ENCODE measurements at regions not wholly inside any gene's neighbourhood (a gene's known extent, or its start where the extent isn't known, plus 50 kb on each side); places are given as distances from the start of the nearest gene placed in this dataset.
"Not testable (repeated sequence)": the region's sequence is repeated elsewhere in the genome, so short reads cannot be mapped to it uniquely, and the experiment has no call there.

GRCh38 chr4:19214591-19215186 lies 1037.0 kb upstream of the SLIT2 start:
- H3K4me3 ChIP-seq (ENCODE audit: low read depth, low read length): no peak overlapping the region
- no peak for TF ChIP-seq CTCF (conservative IDR thresholded peaks at IDR 0.05; ENCODE audit: low read depth, low read length)
- no peak for DNase-seq (ENCODE audit: low read depth)

- H3K4me3 ChIP-seq (ENCODE audit: low read depth, low read length): no peak overlapping the region
- TF ChIP-seq CTCF (conservative IDR thresholded peaks at IDR 0.05; ENCODE audit: low read depth, low read length): no peak
- DNase-seq (ENCODE audit: low read depth): no peak
Measured at GRCh38 chr4:19213388-19213787, 1038.3 kb upstream of the SLIT2 start.

- TF ChIP-seq CTCF (conservative IDR thresholded peaks at IDR 0.05; ENCODE audit: low read depth, low read length): no peak
- H3K4me3 ChIP-seq (ENCODE audit: low read depth, low read length): no peak overlapping the region
- DNase-seq (ENCODE audit: low read depth): no peak
Measured at GRCh38 chr4:19205853-19206252, 1045.9 kb upstream of the SLIT2 start.

- not testable (repeated sequence) for H3K4me3 ChIP-seq (ENCODE audit: low read depth, low read length); DNase-seq (ENCODE audit: low read depth)
Measured at GRCh38 chr4:19197838-19198237, 1053.9 kb upstream of the SLIT2 start.

GRCh38 chr4:19195696-19196095 lies 1056.0 kb upstream of the SLIT2 start:
- DNase-seq (ENCODE audit: low read depth): no peak
- no peak overlapping the region for H3K4me3 ChIP-seq (ENCODE audit: low read depth, low read length)
- TF ChIP-seq CTCF (conservative IDR thresholded peaks at IDR 0.05; ENCODE audit: low read depth, low read length): no peak

- TF ChIP-seq CTCF (conservative IDR thresholded peaks at IDR 0.05; ENCODE audit: low read depth, low read length): no peak
Measured at GRCh38 chr4:19194672-19195071, 1057.0 kb upstream of the SLIT2 start.

GRCh38 chr4:19193274-19193981 lies 1058.3 kb upstream of the SLIT2 start:
- no peak overlapping the region for H3K4me3 ChIP-seq (ENCODE audit: low read depth, low read length)
- no peak for TF ChIP-seq CTCF (conservative IDR thresholded peaks at IDR 0.05; ENCODE audit: low read depth, low read length)
- DNase-seq (ENCODE audit: low read depth): no peak

More at GRCh38 chr4:19194672-19195071, 1057.0 kb upstream of the SLIT2 start:
- no peak for DNase-seq (ENCODE audit: low read depth)
- H3K4me3 ChIP-seq (ENCODE audit: low read depth, low read length): no peak overlapping the region
